NCI-H128 (cell line): ENCODE measurements at regions not wholly inside any gene's neighbourhood (a gene's known extent, or its start where the extent isn't known, plus 50 kb on each side); places are given as distances from the start of the nearest gene placed in this dataset.

Experiments
- DNase-seq: peaks from one replicate; lab custom pipeline; 2025; ENCODE audit not compliant: unreplicated experiment; lab: John Stamatoyannopoulos, UW

DNA sequence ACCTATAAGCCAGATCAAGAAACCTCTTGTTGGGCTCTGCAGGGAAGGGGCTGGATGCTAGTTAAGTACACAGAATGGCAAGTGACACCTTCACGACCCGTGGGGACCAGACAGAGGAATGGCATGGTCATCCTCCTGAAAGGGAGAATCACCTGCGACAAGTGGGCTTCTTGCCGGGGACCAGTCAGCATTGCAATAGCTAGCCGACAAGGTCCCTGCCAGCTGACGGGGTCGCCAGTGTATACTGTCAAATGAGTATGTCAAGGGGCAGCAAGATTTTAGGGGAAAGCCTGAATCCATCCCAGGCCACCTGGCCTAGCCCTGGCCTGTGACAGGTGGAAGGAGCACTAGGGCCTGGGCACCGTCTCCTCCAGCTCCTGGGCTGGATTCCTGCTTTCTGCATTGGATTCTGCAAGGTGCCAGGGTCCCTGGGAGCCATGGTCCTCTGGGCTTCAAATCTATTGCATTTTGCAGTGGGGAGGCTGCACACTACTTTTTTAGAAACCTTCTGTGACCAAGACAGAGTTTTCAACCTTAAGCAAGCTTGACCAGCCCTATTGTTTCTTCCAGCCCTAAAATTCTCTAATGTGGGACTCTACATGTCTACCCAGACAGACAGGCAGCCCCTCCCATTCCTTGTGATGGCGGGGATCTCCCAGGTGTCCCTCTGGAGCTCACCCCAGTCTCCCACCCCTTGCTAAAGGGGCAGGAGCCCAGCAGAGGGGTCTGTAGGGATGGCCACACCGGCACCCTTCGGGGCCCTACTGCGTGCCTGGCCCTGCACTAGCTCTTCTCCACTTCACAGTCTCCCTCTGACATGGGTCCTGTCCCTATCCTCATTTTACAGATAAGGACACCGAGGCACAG is 178.5 kb downstream of the GLI2 start:
- no peak for DNase-seq

GRCh38 chr2:120914839-120915521 is 179.3 kb downstream of the GLI2 start:
- DNase-seq, result no peak

- no peak for DNase-seq
Measured at GRCh38 chr2:120915670-120916069, 180.0 kb downstream of the GLI2 start.

DNA sequence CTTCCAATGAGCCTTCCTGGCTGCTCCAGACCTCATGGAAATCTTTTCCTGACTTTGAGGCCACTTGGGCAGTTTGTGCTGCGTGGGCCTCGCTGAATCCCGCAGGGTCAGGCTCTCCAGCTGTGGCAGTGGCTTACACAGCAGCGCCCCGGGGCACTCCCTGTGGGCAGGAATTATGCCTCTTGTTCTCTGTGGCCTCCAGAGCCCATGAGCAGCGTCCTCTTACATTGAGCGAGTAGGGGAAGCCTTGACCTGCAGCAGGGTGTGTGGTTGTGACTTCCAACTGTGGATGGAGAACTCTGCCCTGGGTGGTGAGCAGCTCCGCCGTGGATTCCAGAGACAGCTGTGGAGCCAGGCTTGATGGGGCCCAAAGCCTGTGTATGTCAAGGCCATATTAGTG is 180.8 kb downstream of the GLI2 start:
- no peak for DNase-seq

- no peak for DNase-seq
Measured at GRCh38 chr2:120917886-120918285, 182.2 kb downstream of the GLI2 start.

GRCh38 chr2:120919216-120919615 is 183.5 kb downstream of the GLI2 start:
- DNase-seq, result no peak

DNA sequence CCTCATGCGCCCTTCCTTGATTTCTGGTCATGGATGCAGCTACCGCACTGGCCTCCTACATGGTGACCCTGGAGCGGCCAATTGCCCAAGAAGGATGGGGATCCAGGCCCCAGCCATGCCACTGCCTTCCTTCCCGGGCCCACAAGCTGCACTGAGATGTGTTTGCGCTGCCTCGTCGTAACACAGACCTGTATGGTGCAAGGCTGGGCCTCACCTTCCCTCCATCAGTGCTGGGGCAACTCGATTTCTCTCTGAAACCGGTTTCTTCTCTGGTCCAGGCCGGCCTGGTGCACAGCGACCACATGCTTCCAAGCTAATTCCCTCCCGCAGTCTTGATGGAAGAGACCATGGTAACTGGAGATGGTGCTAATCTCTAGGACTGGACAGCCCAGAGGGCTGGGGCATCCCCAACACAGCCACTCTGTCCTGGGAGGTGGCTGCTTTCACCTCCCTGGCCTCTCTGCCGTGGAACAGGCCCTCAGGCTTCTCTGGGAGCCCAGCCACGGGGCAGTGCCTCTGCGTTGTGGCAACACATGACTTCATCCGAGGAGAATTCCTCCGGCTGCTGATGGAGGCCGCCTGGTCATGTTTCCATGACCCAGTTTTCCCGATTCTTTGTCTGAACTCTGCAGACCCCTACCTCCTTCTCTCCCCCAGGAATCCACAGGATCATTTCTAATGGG is 184.2 kb downstream of the GLI2 start:
- no peak for DNase-seq

GRCh38 chr2:120920454-120921148 is 184.9 kb downstream of the GLI2 start:
- no peak for DNase-seq

DNA sequence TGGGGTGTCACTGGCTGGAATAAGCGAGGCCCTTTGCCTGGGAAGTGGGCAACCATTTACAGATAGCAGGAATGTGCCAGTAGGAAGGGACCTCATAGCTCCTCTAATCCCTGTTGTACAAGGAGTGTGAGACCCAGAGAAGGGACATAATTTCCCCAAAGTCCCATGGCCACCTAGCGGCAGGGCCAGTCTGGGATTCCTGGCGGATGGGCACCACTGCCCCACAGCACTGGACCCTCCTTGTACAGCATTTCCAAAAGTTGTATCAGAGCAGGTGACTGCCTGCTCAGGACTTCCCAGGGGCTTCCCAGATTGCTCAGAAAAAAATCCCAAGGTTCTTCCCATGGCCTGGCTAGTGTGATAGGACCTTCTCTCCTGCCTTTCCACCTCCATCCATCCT is 185.8 kb downstream of the GLI2 start:
- DNase-seq, result no peak

GRCh38 chr2:120922571-120923332 is 187.1 kb downstream of the GLI2 start:
- no peak for DNase-seq

DNA sequence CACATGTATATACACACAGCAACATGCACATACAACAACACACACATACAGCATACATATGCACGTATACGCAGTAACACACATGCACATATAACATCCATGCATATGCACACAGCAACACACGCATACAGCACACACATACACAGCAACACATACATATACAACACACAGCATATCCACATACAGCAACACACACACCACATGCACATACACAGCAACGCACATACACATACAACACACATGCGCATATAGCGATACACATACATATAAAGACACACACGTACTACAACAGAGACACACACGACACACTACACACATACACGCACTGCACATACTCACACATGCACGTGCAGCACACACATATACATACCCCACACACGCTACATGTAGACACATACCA is 187.8 kb downstream of the GLI2 start:
- no peak for DNase-seq

GRCh38 chr2:120924924-120925323 is 189.3 kb downstream of the GLI2 start:
- no peak for DNase-seq

GRCh38 chr2:120926463-120927264 is 191.0 kb downstream of the GLI2 start:
- DNase-seq, result no peak

DNA sequence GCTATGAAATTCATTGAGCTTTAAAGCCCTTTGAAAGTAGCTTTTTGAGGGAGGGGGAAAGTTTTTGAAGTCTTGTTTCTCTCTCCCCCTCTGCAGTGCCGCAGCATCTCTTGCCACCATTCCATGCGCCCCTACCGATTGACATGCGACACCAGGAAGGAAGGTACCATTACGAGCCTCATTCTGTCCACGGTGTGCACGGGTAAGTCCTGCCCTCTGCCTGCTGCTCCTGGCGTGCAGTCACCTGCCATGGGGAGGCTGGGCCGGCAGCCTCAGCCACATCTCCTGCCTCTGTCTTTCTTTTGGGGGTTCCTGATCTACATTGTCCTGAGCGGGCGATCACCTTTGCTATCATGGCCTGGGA is 191.6 kb downstream of the GLI2 start:
- no peak for DNase-seq

DNA sequence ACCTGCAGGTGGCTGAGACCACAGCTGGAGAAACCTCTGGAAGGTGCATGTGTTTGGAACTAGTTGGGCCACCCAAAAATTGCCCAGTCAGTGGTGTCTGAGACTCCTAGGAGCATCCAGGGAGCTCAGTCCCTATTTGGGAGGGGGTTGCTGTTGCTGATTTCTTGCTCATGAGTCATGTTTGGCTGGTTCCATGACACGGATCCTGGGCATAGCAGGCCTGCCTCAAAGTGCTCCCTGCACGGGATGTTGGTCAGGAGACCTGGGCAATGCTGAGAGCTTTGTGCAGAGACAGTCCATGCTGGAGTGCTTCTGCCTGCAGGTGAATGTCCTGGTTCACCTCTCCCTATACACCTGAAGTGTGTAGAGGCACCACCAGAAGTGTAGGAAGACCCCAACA is 194.2 kb downstream of the GLI2 start:
- DNase-seq, result no peak

- no peak for DNase-seq
Measured at GRCh38 chr2:120930236-120930635, 194.6 kb downstream of the GLI2 start.

DNA sequence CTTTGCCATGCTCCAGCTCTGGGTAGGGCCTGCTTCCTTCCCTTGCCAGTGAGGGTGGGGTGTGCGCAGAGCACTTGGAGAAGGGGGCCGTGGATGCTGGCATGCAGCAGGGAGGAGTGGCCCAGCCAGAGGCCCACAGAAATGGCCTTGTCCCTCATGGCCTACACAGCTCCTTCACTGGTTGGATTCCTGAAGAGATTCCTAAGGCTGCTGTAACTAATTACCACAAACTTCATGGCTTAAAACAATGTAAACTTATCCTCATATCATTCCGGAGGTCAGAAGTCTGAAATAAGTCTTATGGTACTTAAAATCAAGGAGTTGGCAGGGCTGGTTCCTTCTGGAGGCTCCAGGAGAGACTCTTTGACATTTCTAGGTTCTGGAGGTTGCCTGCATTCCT is 195.2 kb downstream of the GLI2 start:
- no peak for DNase-seq

DNA sequence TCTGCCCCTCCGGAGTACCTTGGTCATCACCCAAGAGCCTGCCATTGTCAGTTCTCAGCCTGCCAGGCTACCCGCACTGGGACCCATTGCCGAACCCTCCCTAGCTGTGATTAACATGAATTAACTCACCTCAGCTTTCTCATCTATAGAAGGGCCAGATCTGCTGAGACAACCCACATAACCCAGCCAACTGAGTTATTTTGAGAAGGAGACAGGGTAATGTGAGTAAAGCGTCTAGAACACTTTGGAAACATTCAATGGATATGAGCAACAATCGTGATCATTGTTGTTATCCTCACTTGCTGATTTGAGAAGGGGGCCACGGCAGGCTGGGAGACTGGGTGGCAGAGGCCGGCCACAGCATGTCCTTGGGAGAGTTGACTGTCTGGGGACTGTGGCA is 196.8 kb downstream of the GLI2 start:
- DNase-seq, result no peak

GRCh38 chr2:120932881-120933280 is 197.2 kb downstream of the GLI2 start:
- no peak for DNase-seq
